C4-2B (cell line): ENCODE measurements at regions not wholly inside any gene's neighbourhood (a gene's known extent, or its start where the extent isn't known, plus 50 kb on each side); places are given as distances from the start of the nearest gene placed in this dataset.

Experiments used
- H3K27ac ChIP-seq: fragments of 450-650 bp; 2 replicates; pipeline ENCODE4 v1.5.1; 2017
- CTCF ChIP-seq: fragments of 450-650 bp; conservative IDR thresholded peaks from 2 replicates; pipeline ENCODE4 v1.5.1; 2017; ENCODE audit warnings: mild to moderate bottlenecking
- ZFX ChIP-seq: fragments of 450-650 bp; IDR thresholded peaks from 2 replicates; pipeline ENCODE4 v1.6.1; 2017

GRCh38 chr10:6647811-6648526, 67.9 kb upstream of the PRKCQ start:
- TF ChIP-seq CTCF (peak; percentile 84), ZFX (no peak)
- H3K27ac ChIP-seq = no peak overlapping the region

GRCh38 chr10:6643962-6644361, 63.9 kb upstream of the PRKCQ start:
- no peak for TF ChIP-seq ZFX
- TF ChIP-seq CTCF = no peak
- H3K27ac ChIP-seq = no peak overlapping the region

GRCh38 chr10:6642876-6643275, 62.8 kb upstream of the PRKCQ start:
- no peak overlapping the region for H3K27ac ChIP-seq
- TF ChIP-seq ZFX = no peak
- no peak for TF ChIP-seq CTCF

- TF ChIP-seq ZFX = no peak
- no peak overlapping the region for H3K27ac ChIP-seq
Observed at GRCh38 chr10:6640433-6641040, 60.5 kb upstream of the PRKCQ start.

- H3K27ac ChIP-seq = no peak overlapping the region
- TF ChIP-seq ZFX = no peak
- TF ChIP-seq CTCF = no peak
Observed at GRCh38 chr10:6637053-6637452, 57.0 kb upstream of the PRKCQ start.

- H3K27ac ChIP-seq = no peak overlapping the region
Observed at GRCh38 chr10:6635784-6636183, 55.7 kb upstream of the PRKCQ start.

More at GRCh38 chr10:6635784-6636183, 55.7 kb upstream of the PRKCQ start:
- TF ChIP-seq CTCF = no peak
- no peak for TF ChIP-seq ZFX
